Colonic mucosa (tissue), 4 donors: ENCODE measurements at regions not wholly inside any gene's neighbourhood (a gene's known extent, or its start where the extent isn't known, plus 50 kb on each side); places are given as distances from the start of the nearest gene placed in this dataset.

Experiments used
- DNase-seq: peaks from one replicate; pipeline ENCODE4 v3.0.0-alpha.2; 2020
- H3K27ac ChIP-seq: fragments of 200-600 bp; one replicate; pipeline ENCODE4 v1.8.0; 2021
- H3K27me3 ChIP-seq: fragments of 200-600 bp; one replicate; pipeline ENCODE4 v1.8.0; 2021
- H3K36me3 ChIP-seq: fragments of 200-600 bp; one replicate; pipeline ENCODE4 v1.8.0; 2021
- H3K4me1 ChIP-seq: fragments of 200-600 bp; one replicate; pipeline ENCODE4 v1.8.0; 2021; ENCODE audit warnings: mild to moderate bottlenecking
- H3K4me3 ChIP-seq: fragments of 200-600 bp; one replicate; pipeline ENCODE4 v1.8.0; 2021
- H3K9ac ChIP-seq, 2 donors: one replicate each; pipeline ENCODE4 v1.7.0; 2013; ENCODE audit warnings: control low read depth in 2 of 2, low read depth in 2 of 2, low read length in 2 of 2
- H3K9me3 ChIP-seq: fragments of 200-600 bp; one replicate; pipeline ENCODE4 v1.8.0; 2021
- CTCF ChIP-seq: fragments of 200-600 bp; IDR thresholded peaks from one replicate; pipeline ENCODE4 v1.8.0; 2022; ENCODE audit warnings: antibody characterized with exemption, mild to moderate bottlenecking
- intact Hi-C: fragments of 100-400 bp; cut with DNase I; formaldehyde crosslinking; loops from one replicate; pipeline ENCODE4 v1.14.1; 2022
- donor health status: healthy.
- donor health status: DM: no; HTN: no; CAD: no.
- donor health status: DM: no; HTN: no; CAD: no.

GRCh38 chr18:40864846-40865245 lies 1090.2 kb upstream of the PIK3C3 start:
- intact Hi-C loops = no loop called here
- H3K4me3 ChIP-seq = no peak overlapping the region
- TF ChIP-seq CTCF = no peak
- no peak for DNase-seq
- no peaks in the 10 kb centered on the region for H3K27me3 ChIP-seq
- H3K9ac ChIP-seq = no peak overlapping the region
- no peaks in the 10 kb centered on the region for H3K9me3 ChIP-seq
- H3K36me3 ChIP-seq = no peaks in the 10 kb centered on the region
- H3K27ac ChIP-seq = no peak overlapping the region
- H3K4me1 ChIP-seq = no peaks in the 10 kb centered on the region

DNA sequence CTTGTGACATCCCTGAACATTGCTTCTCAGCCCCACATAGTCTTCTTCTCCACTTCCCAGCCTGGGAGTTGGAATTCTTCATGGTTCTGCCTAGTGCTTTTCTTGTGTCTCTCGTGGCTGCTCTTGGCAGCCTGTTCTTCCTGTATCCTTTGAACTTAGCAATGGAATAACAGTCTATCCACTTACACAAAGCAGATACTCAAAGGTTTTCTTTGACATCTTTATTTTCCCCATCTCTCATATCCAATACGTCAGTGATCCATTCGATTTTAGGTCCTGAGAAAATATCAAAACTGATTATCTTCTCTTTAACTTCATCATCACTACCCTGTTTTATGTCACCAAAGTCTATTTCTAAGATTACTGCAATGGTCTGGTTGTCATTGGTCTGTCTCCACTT lies 1091.2 kb upstream of the PIK3C3 start:
- Histone ChIP-seq H3K27ac (no peak overlapping the region), H3K9ac (no peak overlapping the region), H3K27me3 (no peaks in the 10 kb centered on the region), H3K4me1 (no peaks in the 10 kb centered on the region), H3K9me3 (no peaks in the 10 kb centered on the region), H3K36me3 (no peaks in the 10 kb centered on the region), H3K4me3 (no peak overlapping the region)
- no peak for DNase-seq
- intact Hi-C loops = no loop called here
- no peak for TF ChIP-seq CTCF

DNA sequence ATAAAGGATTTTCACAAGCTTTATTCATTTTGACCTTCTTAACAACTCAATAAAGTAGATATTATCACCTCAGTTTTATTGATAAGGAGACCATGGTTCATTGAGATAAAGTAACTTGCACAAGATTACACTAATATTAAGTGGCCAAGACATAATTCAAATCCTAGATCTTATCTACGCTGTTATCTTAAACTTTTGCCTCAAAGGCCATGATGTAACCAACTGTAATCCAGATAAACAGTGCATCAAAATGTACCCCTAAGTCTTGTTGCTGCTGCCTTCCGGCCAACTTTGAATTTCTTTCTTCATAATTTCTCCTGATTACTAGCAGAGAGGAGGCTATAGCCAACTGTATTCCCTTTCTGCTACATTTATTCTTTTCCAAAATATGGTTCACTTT lies 1094.8 kb upstream of the PIK3C3 start:
- Histone ChIP-seq H3K9me3 (no peaks in the 10 kb centered on the region), H3K4me3 (no peak overlapping the region), H3K4me1 (no peaks in the 10 kb centered on the region), H3K27me3 (no peaks in the 10 kb centered on the region), H3K27ac (no peak overlapping the region), H3K9ac (no peak overlapping the region), H3K36me3 (no peaks in the 10 kb centered on the region)
- intact Hi-C loops = no loop called here
- TF ChIP-seq CTCF = no peak
- no peak for DNase-seq

DNA sequence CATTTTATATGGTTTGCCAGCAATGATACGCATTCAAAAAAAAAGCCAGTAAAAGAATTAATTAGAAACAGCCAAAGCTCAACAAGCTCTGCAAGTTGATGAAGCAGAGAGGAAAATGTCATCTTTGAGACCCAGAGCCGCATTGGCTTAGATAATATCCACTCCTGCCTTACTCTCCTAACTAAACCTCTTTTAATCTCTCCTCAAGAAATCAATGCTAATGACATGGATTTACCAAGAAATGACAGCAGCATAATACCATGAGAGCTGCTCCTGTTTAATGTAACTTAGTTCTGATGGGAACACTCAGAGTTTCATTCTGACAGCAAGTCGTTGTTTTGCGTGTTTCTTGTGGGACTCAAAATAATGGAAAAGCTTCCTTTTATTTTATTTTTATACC lies 1099.4 kb upstream of the PIK3C3 start:
- no peak for TF ChIP-seq CTCF
- Histone ChIP-seq H3K4me1 (no peaks in the 10 kb centered on the region), H3K9ac (no peak overlapping the region), H3K27ac (no peak overlapping the region), H3K27me3 (no peaks in the 10 kb centered on the region), H3K4me3 (no peak overlapping the region), H3K36me3 (no peaks in the 10 kb centered on the region), H3K9me3 (no peaks in the 10 kb centered on the region)
- intact Hi-C loops = no loop called here
- no peak for DNase-seq

DNA sequence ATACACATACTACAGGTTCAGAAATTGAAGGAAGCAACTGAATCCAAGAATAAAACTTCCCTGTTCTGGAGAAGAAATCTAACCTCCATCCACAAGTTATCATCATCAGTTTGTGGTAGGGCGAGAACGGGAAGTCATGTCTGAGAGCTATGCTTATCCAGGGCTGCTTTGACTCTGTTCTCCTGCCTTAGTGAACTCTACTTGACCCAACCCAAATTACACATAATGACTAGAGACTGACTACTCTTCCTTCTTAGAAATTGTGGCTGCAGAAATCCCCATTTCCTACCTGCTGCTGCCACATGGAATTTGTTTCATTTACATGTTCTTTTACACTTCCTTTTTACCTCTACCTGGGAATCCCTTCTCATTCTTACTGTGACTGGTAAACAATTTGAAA lies 1102.6 kb upstream of the PIK3C3 start:
- no peaks in the 10 kb centered on the region for H3K36me3 ChIP-seq
- intact Hi-C loops = no loop called here
- no peak overlapping the region for H3K4me3 ChIP-seq
- H3K9me3 ChIP-seq = no peaks in the 10 kb centered on the region
- no peak overlapping the region for H3K9ac ChIP-seq
- TF ChIP-seq CTCF = no peak
- H3K27me3 ChIP-seq = no peaks in the 10 kb centered on the region
- DNase-seq = no peak
- H3K27ac ChIP-seq = no peak overlapping the region
- no peaks in the 10 kb centered on the region for H3K4me1 ChIP-seq

DNA sequence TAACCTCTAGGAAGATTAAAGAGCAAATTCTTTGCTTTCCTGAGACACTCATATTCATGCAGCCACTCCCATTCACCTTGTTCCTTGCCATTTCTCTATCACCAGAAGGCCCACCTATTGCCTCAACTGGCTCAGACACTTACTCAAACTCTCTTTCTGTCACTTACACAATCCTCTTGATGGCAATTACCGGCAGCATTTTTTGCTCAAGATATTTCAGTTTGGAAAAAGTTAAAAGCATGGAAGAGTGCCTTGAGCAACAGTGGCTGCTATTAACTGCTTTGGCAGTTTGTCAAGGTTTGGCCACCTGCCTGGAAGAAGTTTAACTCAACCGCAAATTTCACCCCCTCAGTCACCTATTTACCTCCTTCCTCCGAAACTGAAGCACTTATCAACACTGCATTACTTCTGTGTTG lies 1104.0 kb upstream of the PIK3C3 start:
- no peak for TF ChIP-seq CTCF
- H3K9me3 ChIP-seq = no peaks in the 10 kb centered on the region
- H3K4me3 ChIP-seq = no peak overlapping the region
- H3K4me1 ChIP-seq = no peaks in the 10 kb centered on the region
- no peaks in the 10 kb centered on the region for H3K36me3 ChIP-seq
- no peak overlapping the region for H3K27ac ChIP-seq
- no peaks in the 10 kb centered on the region for H3K27me3 ChIP-seq
- no peak overlapping the region for H3K9ac ChIP-seq
- no peak for DNase-seq
- intact Hi-C loops = no loop called here
